ENCODE measurements at regions not wholly inside any gene's neighbourhood (a gene's known extent, or its start where the extent isn't known, plus 50 kb on each side); places are given as distances from the start of the nearest gene placed in this dataset.

- DNase-seq (ENCODE audit: low read depth) = no peak
- no peak for TF ChIP-seq CTCF (IDR thresholded peaks at IDR 0.05; ENCODE audit: low read length, missing control alignments)
- H3K4me3 ChIP-seq (replicated peaks; ENCODE audit: low read depth, low read length) = no peak overlapping the region
These were observed 233.0 kb upstream of the POU2AF2 start for GRCh38 chr11:111012491-111012890.

- no peak for TF ChIP-seq CTCF (IDR thresholded peaks at IDR 0.05; ENCODE audit: low read length, missing control alignments)
- H3K4me3 ChIP-seq (replicated peaks; ENCODE audit: low read depth, low read length) = no peak overlapping the region
- DNase-seq (ENCODE audit: low read depth) = no peak
These were observed 234.3 kb upstream of the POU2AF2 start for GRCh38 chr11:111011275-111011594.

- no peak for TF ChIP-seq CTCF (IDR thresholded peaks at IDR 0.05; ENCODE audit: low read length, missing control alignments)
- no peak overlapping the region for H3K4me3 ChIP-seq (replicated peaks; ENCODE audit: low read depth, low read length)
- DNase-seq (ENCODE audit: low read depth) = no peak
These were observed 234.9 kb upstream of the POU2AF2 start for GRCh38 chr11:111010391-111011274.

- TF ChIP-seq CTCF (IDR thresholded peaks at IDR 0.05; ENCODE audit: low read length, missing control alignments) = no peak
- no peak for DNase-seq (ENCODE audit: low read depth)
- no peak overlapping the region for H3K4me3 ChIP-seq (replicated peaks; ENCODE audit: low read depth, low read length)
These were observed 239.3 kb upstream of the POU2AF2 start for GRCh38 chr11:111006227-111006626.

GRCh38 chr11:111001986-111002611, 243.4 kb upstream of the POU2AF2 start:
- peak; percentile 87 for DNase-seq (ENCODE audit: low read depth)
- H3K4me3 ChIP-seq (replicated peaks; ENCODE audit: low read depth, low read length) = no peak overlapping the region
- no peak for TF ChIP-seq CTCF (IDR thresholded peaks at IDR 0.05; ENCODE audit: low read length, missing control alignments)

GRCh38 chr11:111001081-111001430, 244.5 kb upstream of the POU2AF2 start:
- no peak for DNase-seq (ENCODE audit: low read depth)
- TF ChIP-seq CTCF (IDR thresholded peaks at IDR 0.05; ENCODE audit: low read length, missing control alignments) = no peak

More at GRCh38 chr11:111001081-111001430, 244.5 kb upstream of the POU2AF2 start:
- H3K4me3 ChIP-seq (replicated peaks; ENCODE audit: low read depth, low read length) = no peak overlapping the region

Measured in fibroblast of pulmonary artery (primary cell).